ENCODE measurements at regions not wholly inside any gene's neighbourhood (a gene's known extent, or its start where the extent isn't known, plus 50 kb on each side); places are given as distances from the start of the nearest gene placed in this dataset.
"Not testable (repeated sequence)": the region's sequence is repeated elsewhere in the genome, so short reads cannot be mapped to it uniquely, and the experiment has no call there.

GRCh38 chr20:53658322-53658721 is 64.7 kb upstream of the ZNF217 start:
- DNase-seq, result peak; percentile 25 to 31

DNA sequence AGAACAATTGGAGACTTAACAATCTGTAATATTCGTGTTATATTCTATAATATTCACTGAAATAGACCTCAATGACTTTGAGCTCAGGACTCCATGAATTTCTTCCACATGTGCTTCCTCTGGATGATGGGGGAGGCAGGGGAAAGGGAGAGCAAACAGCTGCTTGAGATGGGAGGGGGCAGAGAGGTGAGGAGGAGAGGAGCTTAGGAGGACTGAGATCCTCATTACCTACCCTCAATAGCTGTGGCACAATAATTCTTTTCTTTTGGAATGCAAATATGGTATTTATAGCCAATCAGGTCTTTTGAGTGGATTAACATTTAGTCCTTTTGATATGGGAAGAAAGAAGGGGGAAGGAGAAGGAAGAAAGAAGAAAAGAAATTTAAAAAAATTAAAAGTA is 64.1 kb upstream of the ZNF217 start:
- DNase-seq, result no peak

DNA sequence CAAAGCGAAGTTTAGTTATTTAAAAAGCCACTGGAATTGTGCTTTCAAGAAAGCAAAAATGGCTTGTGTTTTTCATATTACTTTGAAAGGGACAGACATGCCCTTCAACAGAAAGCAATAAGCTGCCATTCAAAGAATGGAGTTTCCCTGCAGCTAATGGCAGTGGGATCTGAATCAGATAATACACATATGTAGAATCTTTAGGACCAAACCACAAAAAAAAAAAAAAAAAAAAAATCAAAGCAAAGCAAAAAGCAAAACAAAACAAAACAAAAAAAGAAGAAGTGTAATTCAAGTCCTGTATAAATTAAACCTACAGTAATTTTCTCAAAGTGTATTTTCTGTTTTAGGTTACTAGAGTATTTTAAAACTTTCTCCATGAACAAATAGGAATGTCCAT is 63.6 kb upstream of the ZNF217 start:
- peak in 1 of 2 donors; percentile 24 for DNase-seq

GRCh38 chr20:53656293-53657202 is 62.9 kb upstream of the ZNF217 start:
- peak; percentile 38 to 81 for DNase-seq

GRCh38 chr20:53655625-53656292 is 62.1 kb upstream of the ZNF217 start:
- DNase-seq, result peak in 1 of 2 donors; percentile 47

DNA sequence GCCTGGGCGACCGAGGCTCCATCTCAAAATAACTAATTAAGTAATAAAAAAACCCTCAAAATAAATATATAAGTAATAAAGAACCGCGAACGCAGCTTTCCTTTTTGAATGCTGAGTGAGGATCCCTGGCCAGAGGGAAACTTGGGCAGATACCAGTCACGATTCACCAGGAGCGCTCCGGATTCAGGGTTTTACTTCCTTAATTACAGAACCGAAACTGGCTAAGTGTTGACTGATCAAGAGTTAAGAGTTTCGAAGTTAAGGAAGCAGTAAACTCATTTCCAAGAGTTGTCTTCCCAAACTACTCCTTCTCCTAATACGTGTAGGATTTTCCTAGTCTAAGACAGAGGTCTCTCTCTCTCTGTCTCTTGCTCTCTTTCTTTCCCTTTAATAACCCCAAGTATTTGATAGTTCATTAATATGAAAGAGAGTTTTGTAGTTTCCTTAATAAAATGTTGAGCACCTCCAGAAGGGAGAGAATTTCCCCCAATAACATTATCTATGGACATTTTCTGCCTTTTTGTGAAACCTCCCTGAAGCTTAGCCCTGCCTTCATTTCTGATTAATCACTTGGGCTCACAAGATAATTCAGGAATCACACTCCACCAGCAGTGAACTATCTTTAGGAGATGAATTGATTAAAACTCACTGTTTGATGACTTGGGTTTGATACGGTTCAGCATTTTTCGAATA is 61.4 kb upstream of the ZNF217 start:
- peak; percentile 82 to 86 for DNase-seq

GRCh38 chr20:53654521-53654920 is 60.9 kb upstream of the ZNF217 start:
- DNase-seq, result not testable (repeated sequence)

DNA sequence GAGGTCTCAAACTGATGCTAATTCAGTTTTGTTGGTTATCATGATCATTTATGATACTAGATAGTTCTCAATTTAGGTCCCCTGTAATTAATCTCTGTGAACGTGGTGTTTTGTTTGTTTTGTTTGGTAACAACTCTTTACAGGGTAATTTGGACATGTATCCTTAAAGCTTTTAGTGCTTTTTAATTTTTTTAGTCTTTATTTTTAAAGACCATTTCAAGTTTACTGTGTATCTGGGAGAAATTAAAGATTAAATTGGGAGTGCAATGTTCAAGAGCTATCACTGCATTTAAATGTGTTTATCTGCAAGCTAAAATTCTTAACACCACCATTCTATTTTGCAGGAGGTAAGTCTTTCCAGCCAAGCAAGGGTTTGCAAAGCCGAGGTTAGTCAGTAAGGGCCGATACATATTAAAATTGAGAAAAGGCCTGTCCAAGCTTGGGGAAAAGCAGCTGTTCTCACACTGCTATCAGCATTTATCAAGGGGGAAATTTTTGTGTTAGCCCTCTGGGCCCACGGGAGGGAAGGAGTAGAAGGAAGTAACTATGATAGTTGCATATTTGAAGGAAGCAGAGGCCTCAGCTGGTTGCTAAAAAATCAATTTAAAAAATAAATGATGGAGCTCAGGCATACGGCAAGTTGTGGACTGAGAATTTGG is 59.3 kb upstream of the ZNF217 start:
- DNase-seq, result peak in 1 of 2 donors; percentile 24

GRCh38 chr20:53652090-53652858 is 58.6 kb upstream of the ZNF217 start:
- DNase-seq, result peak; percentile 21 to 25

- DNase-seq, result not testable (repeated sequence)
Measured at GRCh38 chr20:53649493-53649892, 55.9 kb upstream of the ZNF217 start.

DNA sequence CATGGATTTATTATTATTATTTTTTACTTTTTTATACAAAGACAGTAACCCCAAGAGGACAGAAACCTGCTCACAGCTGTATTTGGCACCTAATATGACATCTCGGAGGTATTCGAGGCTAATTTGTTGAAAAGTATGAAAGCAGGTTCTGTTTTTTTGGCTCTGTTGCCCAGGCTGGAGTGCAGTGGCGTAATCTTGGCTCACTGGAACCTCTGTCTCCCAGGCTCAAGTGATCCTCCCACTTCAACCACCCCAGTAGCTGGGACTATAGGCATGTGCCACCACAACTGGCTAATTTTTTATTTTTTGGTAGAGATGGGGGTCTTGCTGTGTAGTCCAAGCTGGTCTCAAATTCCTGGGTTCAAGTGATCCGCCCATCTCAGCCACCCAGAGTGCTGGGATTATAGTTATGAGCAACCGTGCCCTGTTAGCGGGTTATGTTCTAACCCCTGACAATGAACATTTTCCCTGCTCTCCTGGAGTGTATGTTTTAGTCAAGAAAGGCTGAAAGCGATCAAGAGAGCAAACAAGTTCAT is 53.7 kb upstream of the ZNF217 start:
- DNase-seq, result peak in 1 of 2 donors; percentile 37

- DNase-seq, result no peak
Measured at GRCh38 chr20:53646550-53646949, 52.9 kb upstream of the ZNF217 start.

GRCh38 chr20:53645582-53645897 is 51.9 kb upstream of the ZNF217 start:
- DNase-seq, result no peak

- not testable (repeated sequence) for DNase-seq
Measured at GRCh38 chr20:53644108-53644507, 50.5 kb upstream of the ZNF217 start.

Data from inflammatory macrophage (primary cell).